ENCODE measurements at regions not wholly inside any gene's neighbourhood (a gene's known extent, or its start where the extent isn't known, plus 50 kb on each side); places are given as distances from the start of the nearest gene placed in this dataset.

DNA sequence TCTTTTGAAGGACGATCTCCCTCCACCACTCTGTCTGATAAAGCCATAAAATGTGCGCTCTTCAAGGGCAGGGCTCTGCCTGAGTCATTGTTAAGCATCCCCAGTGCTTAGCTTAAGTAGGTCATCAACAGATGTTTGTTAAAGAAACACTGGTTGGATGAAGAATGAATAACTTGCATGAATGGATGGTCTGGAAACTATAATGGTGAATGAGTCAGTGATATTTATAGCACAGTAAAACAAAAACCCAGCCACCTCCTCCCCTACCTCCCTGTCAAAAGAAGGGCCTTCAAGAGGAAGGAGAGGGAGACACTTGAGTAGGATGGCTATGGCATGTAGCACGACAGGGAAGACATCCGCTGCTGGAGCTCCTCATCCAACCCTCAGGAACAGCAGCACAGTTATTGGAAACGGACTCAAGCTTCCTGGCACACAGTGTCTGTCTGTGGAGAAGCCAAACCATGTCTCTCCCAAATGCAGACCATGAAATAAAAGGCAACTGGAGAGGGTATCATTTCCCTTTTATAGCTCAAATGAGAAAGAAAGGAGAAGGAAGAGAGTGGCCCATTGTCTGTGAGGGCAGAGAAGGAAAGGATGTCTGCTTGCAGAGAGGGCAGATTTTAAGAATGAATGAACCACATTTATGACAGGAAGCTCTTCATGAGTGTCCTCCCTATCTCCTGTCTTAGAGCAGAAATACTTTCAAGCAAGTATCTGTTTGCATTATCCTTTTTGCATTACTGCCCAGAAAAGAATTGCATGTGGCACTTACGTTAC lies 183.5 kb upstream of the UBL3 start:
- no peak for TF ChIP-seq CTCF (IDR thresholded peaks at IDR 0.05; ENCODE audit: borderline replicate concordance, extremely low read depth, insufficient read depth)
- Histone ChIP-seq H3K36me3 (ENCODE audit: control insufficient read depth in 2 of 3, insufficient read depth in 3 of 3, low read length in 3 of 3) (no peaks in the 10 kb centered on the region), H3K4me1 (ENCODE audit: control insufficient read depth in 2 of 3, insufficient read depth in 2 of 3, low read depth in 1 of 3, low read length in 3 of 3) (no peaks in the 10 kb centered on the region), H3K27ac (ENCODE audit: low read depth in 2 of 2, low read length in 2 of 2) (no peak overlapping the region), H3K27me3 (ENCODE audit: control insufficient read depth, insufficient read depth, low read length) (no peaks in the 10 kb centered on the region), H3K4me3 (ENCODE audit: low read length in 3 of 3) (no peak overlapping the region), H3K9ac (ENCODE audit: low read length in 3 of 3) (no peak overlapping the region), H3K9me3 (ENCODE audit: control insufficient read depth in 2 of 3, insufficient read depth in 1 of 3, low read length in 3 of 3) (no peaks in the 10 kb centered on the region)
- FAIRE-seq (no peak), DNase-seq (no peak)
- intact Hi-C loops (cut with DNase I), result no loop called here

GRCh38 chr13:30032263-30032662 lies 181.8 kb upstream of the UBL3 start:
- Histone ChIP-seq H3K9me3 (ENCODE audit: control insufficient read depth in 2 of 3, insufficient read depth in 1 of 3, low read length in 3 of 3) (no peaks in the 10 kb centered on the region), H3K4me1 (ENCODE audit: control insufficient read depth in 2 of 3, insufficient read depth in 2 of 3, low read depth in 1 of 3, low read length in 3 of 3) (no peaks in the 10 kb centered on the region), H3K27me3 (ENCODE audit: control insufficient read depth, insufficient read depth, low read length) (no peaks in the 10 kb centered on the region), H3K4me3 (ENCODE audit: low read length in 3 of 3) (no peak overlapping the region), H3K9ac (ENCODE audit: low read length in 3 of 3) (no peak overlapping the region), H3K36me3 (ENCODE audit: control insufficient read depth in 2 of 3, insufficient read depth in 3 of 3, low read length in 3 of 3) (no peaks in the 10 kb centered on the region), H3K27ac (ENCODE audit: low read depth in 2 of 2, low read length in 2 of 2) (no peak overlapping the region)
- no peak for FAIRE-seq
- intact Hi-C loops (cut with DNase I), result no loop called here
- TF ChIP-seq CTCF (IDR thresholded peaks at IDR 0.05; ENCODE audit: borderline replicate concordance, extremely low read depth, insufficient read depth), result no peak
- DNase-seq, result no peak

GRCh38 chr13:30031488-30031887 lies 181.1 kb upstream of the UBL3 start:
- no peak for TF ChIP-seq CTCF (IDR thresholded peaks at IDR 0.05; ENCODE audit: borderline replicate concordance, extremely low read depth, insufficient read depth)
- FAIRE-seq (no peak), DNase-seq (no peak)
- intact Hi-C loops (cut with DNase I), result no loop called here
- H3K4me1 ChIP-seq (ENCODE audit: control insufficient read depth in 2 of 3, insufficient read depth in 2 of 3, low read depth in 1 of 3, low read length in 3 of 3), result no peaks in the 10 kb centered on the region
- no peaks in the 10 kb centered on the region for H3K36me3 ChIP-seq (ENCODE audit: control insufficient read depth in 2 of 3, insufficient read depth in 3 of 3, low read length in 3 of 3)
- no peak overlapping the region for H3K4me3 ChIP-seq (ENCODE audit: low read length in 3 of 3)
- H3K9me3 ChIP-seq (ENCODE audit: control insufficient read depth in 2 of 3, insufficient read depth in 1 of 3, low read length in 3 of 3), result no peaks in the 10 kb centered on the region
- H3K9ac ChIP-seq (ENCODE audit: low read length in 3 of 3), result no peak overlapping the region
- no peak overlapping the region for H3K27ac ChIP-seq (ENCODE audit: low read depth in 2 of 2, low read length in 2 of 2)
- H3K27me3 ChIP-seq (ENCODE audit: control insufficient read depth, insufficient read depth, low read length), result no peaks in the 10 kb centered on the region

All from kidney (tissue), 13 donors.